Testis (tissue), 2 donors: ENCODE measurements at regions not wholly inside any gene's neighbourhood (a gene's known extent, or its start where the extent isn't known, plus 50 kb on each side); places are given as distances from the start of the nearest gene placed in this dataset.

Experiments used
- POLR2A ChIP-seq: fragments of 450-650 bp; IDR thresholded peaks from one replicate; pipeline ENCODE4 v1.6.1; 2017; ENCODE audit warnings: antibody characterized with exemption, mild to moderate bottlenecking, moderate library complexity
- TF ChIP-seq, protein P1 (sequence below), 3 experiments: fragments of 450-650 bp in 2 of 3; fragments of 200-600 bp in 1 of 3; sonication (generic) in 1 of 3; IDR thresholded peaks; one replicate each; pipeline ENCODE4 v1.5.1; 2016 to 2019; ENCODE audit warnings: antibody characterized with exemption in 3 of 3, mild to moderate bottlenecking in 2 of 3, moderate library complexity in 1 of 3

DNA sequence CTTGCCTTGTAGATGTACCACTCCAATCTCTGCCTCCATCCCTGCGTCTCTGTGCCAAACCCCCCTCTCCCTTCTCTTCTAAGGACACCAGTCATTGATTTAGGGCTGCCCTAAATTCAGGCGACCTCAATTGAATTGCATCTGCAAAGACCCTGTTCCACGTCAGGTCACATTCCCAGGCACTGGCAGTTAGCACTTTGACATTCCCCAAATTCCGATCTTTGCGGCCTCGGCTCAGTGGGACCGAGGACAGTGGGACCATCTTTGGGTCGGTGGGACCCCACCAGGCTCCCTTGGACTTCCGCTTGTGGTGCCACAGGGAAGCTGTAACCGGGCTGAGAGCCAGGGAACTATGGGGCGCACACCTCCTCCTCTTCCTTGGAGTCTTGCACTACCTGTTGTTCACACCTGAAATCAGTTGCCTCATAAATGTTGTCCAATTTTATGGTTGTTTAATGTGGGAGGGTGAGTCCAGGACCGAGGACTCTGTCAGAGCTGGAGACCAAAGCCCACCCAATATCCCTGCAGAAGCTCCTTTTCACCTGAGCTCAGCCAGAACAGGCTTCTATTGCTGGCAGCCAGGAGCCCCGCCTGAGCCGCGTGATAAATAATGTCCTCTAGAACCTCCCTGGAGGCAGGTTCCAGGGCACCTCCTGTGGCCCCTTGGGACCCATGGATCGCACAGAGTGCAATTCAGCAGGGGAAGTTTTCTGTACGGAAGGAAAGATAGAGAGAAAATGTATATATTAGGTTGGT, 271.6 kb downstream of the EIPR1 start:
- TF ChIP-seq, protein P1, sequence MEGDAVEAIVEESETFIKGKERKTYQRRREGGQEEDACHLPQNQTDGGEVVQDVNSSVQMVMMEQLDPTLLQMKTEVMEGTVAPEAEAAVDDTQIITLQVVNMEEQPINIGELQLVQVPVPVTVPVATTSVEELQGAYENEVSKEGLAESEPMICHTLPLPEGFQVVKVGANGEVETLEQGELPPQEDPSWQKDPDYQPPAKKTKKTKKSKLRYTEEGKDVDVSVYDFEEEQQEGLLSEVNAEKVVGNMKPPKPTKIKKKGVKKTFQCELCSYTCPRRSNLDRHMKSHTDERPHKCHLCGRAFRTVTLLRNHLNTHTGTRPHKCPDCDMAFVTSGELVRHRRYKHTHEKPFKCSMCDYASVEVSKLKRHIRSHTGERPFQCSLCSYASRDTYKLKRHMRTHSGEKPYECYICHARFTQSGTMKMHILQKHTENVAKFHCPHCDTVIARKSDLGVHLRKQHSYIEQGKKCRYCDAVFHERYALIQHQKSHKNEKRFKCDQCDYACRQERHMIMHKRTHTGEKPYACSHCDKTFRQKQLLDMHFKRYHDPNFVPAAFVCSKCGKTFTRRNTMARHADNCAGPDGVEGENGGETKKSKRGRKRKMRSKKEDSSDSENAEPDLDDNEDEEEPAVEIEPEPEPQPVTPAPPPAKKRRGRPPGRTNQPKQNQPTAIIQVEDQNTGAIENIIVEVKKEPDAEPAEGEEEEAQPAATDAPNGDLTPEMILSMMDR (IDR thresholded peaks at IDR 0.05), result no peak
- no peak for TF ChIP-seq POLR2A
